ENCODE measurements at regions not wholly inside any gene's neighbourhood (a gene's known extent, or its start where the extent isn't known, plus 50 kb on each side); places are given as distances from the start of the nearest gene placed in this dataset.

DNA sequence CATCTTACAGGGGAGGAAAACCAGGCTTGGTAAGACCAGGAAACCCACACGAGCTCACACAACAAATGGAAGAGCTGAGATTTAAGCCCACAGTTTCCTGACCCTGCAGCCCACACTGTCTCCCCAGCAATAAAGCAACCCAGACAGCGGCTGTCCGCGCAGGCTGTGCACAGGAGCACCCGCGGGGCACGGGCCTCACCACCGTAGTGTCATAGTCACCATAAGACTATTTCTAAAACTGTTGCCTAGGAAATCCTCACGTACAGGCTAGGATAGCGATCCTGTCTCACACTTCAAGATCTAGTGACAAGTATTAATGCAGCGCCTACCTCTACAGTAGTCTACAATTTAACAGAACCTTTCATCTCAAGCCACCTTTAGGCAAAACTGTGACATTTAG is 54.0 kb upstream of the SYT6 start:
- Histone ChIP-seq H3K4me3 (no peak overlapping the region), H3K9me3 (no peaks in the 10 kb centered on the region), H3K36me3 (no peaks in the 10 kb centered on the region), H3K4me1 (no peaks in the 10 kb centered on the region), H3K27me3 (peaks cover 0 to 3% (median 0%) of the 10 kb centered on the region in 3 donors), H3K27ac (no peak overlapping the region)
- TF ChIP-seq, protein P1, sequence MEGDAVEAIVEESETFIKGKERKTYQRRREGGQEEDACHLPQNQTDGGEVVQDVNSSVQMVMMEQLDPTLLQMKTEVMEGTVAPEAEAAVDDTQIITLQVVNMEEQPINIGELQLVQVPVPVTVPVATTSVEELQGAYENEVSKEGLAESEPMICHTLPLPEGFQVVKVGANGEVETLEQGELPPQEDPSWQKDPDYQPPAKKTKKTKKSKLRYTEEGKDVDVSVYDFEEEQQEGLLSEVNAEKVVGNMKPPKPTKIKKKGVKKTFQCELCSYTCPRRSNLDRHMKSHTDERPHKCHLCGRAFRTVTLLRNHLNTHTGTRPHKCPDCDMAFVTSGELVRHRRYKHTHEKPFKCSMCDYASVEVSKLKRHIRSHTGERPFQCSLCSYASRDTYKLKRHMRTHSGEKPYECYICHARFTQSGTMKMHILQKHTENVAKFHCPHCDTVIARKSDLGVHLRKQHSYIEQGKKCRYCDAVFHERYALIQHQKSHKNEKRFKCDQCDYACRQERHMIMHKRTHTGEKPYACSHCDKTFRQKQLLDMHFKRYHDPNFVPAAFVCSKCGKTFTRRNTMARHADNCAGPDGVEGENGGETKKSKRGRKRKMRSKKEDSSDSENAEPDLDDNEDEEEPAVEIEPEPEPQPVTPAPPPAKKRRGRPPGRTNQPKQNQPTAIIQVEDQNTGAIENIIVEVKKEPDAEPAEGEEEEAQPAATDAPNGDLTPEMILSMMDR (IDR thresholded peaks at IDR 0.05), result no peak
- TF ChIP-seq POLR2AphosphoS5 (IDR thresholded peaks at IDR 0.05) (no peak), EP300 (IDR thresholded peaks at IDR 0.05) (no peak), POLR2A (IDR thresholded peaks at IDR 0.05) (no peak)
- 49 to 78% methylated on average over 11 of the region's 11 CpGs for WGBS, 2 donors
- intact Hi-C loops (cut with DNase I), result no loop called here
- DNase-seq, result no peak

DNA sequence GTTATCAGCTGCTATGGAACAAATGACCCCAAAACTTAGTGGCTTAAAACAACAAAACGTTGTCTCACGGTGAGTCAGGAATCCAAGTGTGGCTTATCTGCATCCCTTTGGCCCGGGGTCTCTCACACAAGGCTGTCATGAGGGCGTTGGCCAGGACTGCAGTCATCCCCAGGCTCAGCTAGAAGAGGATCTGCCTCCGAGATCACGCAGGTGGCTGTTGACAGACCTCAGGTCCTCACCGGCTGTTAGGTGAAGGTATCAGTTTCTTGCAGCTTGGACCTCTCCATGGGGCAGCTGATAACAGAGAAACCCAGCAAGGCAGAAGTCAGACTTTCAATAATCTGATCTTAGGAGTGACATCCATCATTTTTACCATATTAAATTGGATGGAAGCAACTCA is 52.7 kb upstream of the SYT6 start:
- intact Hi-C loops (cut with DNase I), result no loop called here
- Histone ChIP-seq H3K27me3 (peaks cover 0 to 3% (median 0%) of the 10 kb centered on the region in 3 donors), H3K4me1 (no peaks in the 10 kb centered on the region), H3K9me3 (no peaks in the 10 kb centered on the region), H3K4me3 (no peak overlapping the region), H3K27ac (no peak overlapping the region), H3K36me3 (no peaks in the 10 kb centered on the region)
- TF ChIP-seq, protein P1 (IDR thresholded peaks at IDR 0.05), result no peak
- no peak for TF ChIP-seq POLR2A (IDR thresholded peaks at IDR 0.05)
- no peak for DNase-seq
- 69 to 81% methylated on average over 7 of the region's 7 CpGs for WGBS, 2 donors

DNA sequence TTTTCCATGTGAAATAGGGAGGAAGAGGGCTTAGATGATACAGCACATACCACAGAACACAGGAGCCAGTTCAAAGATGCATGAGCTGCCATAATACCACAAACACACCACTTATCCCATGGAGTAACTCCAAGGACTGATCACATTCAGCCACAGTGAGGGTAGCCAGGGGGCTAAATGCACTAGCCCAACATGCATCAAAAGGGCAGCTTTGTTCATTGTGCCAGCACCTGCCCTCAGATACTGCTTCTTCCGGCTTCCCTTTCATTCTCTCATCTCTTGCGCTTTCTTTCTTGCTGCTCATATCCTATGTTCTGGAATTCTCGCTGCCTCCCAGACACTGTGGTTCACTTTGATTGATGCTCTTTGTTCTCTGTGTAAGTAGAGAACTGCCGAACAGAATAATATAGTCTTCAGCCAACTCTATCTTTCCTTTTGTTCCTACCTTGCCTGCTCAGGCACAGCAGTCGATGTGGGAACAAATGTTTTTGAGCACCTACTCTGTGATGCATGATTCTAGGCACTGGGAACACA is 50.0 kb upstream of the SYT6 start:
- WGBS, 2 donors, result 72 to 80% methylated on average over 5 of the region's 5 CpGs
- no peak for DNase-seq
- H3K4me1 ChIP-seq, result no peaks in the 10 kb centered on the region
- H3K36me3 ChIP-seq, result no peaks in the 10 kb centered on the region
- peaks cover 0 to 3% (median 0%) of the 10 kb centered on the region in 3 donors for H3K27me3 ChIP-seq
- no peaks in the 10 kb centered on the region for H3K9me3 ChIP-seq
- no peak overlapping the region for H3K27ac ChIP-seq
- H3K4me3 ChIP-seq, result no peak overlapping the region
- intact Hi-C loops (cut with DNase I), result no loop called here
- TF ChIP-seq EP300 (IDR thresholded peaks at IDR 0.05) (no peak), POLR2A (IDR thresholded peaks at IDR 0.05) (no peak), POLR2AphosphoS5 (IDR thresholded peaks at IDR 0.05) (no peak)
- TF ChIP-seq, protein P1 (IDR thresholded peaks at IDR 0.05), result no peak

Small RNAs in the stretch of these regions (small RNA-seq; reads per million reads assigned to genes)
- gene MRPL57P1, result 0 reads per million in 3 donors

Data from sigmoid colon (tissue), 6 donors.